ENCODE measurements at regions not wholly inside any gene's neighbourhood (a gene's known extent, or its start where the extent isn't known, plus 50 kb on each side); places are given as distances from the start of the nearest gene placed in this dataset.

DNA sequence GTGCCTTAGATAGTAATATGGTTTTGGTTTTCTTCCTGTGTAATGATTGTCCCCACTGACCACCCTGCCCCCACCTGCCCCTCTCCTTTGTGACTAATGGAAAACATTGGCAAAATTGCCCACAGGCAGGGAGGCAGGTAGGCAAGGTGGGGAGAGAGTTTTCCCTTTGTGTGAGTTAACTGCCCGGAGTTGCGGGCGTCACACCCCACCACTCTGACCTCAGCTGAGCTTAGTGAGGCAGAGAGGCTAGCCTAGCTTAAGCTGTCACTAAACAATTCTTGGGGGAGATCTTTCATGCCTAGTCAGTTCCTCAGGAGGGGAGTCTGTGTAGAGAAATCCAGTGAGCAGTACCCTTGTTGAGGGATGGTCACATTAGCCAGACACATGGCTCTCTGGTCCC, 245.3 kb downstream of the BCOR start:
- TF ChIP-seq, protein P1, sequence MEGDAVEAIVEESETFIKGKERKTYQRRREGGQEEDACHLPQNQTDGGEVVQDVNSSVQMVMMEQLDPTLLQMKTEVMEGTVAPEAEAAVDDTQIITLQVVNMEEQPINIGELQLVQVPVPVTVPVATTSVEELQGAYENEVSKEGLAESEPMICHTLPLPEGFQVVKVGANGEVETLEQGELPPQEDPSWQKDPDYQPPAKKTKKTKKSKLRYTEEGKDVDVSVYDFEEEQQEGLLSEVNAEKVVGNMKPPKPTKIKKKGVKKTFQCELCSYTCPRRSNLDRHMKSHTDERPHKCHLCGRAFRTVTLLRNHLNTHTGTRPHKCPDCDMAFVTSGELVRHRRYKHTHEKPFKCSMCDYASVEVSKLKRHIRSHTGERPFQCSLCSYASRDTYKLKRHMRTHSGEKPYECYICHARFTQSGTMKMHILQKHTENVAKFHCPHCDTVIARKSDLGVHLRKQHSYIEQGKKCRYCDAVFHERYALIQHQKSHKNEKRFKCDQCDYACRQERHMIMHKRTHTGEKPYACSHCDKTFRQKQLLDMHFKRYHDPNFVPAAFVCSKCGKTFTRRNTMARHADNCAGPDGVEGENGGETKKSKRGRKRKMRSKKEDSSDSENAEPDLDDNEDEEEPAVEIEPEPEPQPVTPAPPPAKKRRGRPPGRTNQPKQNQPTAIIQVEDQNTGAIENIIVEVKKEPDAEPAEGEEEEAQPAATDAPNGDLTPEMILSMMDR (IDR thresholded peaks at IDR 0.05) = no peak
- no peak for DNase-seq (ENCODE audit: low spot score)
- Histone ChIP-seq H3K4me3 (no peak overlapping the region), H3K27ac (no peak overlapping the region)

DNA sequence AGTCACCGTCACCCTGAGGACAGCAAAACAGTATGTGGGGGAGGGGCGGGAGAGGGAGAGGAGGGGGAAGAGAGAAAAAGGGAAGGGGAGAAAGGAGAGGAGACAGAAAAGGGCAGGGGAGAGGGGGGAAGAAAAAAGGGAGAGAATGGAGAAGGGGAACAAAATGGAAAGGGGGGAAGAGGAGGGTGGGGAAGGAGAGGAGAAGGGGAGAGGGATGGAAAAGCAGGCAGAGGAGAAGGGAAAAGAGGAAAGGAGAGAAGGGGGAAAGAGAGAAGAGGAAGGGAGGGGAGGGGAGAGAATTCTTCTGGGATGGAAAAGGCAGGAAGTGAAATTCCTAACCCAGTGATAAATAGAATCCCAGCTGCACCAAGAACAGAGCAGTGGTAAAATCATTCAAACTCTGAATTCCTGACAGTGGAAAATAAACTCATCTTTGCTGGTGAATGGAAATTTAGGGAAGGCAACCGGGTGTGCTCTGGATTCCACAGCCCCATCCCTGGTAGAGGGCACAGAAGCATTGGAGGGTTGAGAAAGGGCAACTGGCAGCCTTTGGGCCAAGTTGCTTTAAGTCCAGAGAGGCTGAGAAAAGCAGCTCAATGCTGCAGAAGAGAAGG, 244.2 kb downstream of the BCOR start:
- no peak overlapping the region for H3K4me3 ChIP-seq
- TF ChIP-seq, protein P1 (IDR thresholded peaks at IDR 0.05) = no peak
- H3K27ac ChIP-seq = no peak overlapping the region
- DNase-seq (ENCODE audit: low spot score) = no peak

DNA sequence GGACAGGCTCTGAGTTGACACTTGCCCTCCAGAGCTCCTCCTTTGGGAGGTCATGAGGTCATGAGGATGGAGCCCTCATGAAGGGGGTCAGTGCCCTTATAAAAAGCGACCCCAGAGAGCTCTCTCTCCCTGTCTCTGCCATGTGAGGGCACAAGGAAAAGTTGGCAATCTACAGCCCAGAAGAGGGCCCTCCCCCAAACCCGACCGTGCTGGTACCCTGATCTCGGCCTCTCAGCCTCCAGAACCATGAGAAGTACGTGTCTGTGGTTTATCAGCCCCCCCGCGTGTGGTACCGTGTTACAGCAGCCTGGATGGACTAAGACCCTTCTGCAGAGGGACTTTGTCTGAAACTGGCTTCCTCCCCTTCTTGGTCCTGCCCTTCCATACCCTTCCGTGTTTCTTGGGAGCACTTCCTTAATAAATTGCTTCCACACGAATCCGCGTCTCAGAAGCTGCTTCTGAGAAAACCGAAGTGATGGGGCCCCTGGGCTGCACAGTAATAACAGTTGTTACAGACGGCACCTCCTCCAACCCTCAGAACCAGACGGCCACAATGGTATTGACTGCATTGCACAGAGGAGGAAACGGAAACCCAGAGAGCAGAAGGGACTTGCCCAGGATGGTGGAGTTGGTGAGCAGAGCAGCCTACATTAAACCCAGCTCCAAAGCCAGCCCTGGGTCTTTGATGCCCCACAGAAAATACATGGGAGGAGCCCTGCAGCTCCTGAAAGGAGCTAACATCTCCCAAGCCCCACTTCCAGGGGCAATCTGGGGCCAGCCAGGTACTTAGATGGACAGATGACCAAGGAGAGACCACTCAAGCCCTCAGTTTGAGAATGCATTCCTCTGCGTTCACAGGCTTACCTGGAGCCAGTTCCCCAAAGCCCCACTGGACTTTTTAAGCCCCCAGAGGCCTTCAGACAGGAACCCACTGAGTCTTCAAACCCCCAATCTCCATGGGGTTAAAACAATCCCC, 242.7 kb downstream of the BCOR start:
- TF ChIP-seq, protein P1 (IDR thresholded peaks at IDR 0.05) = no peak
- Histone ChIP-seq H3K27ac (no peak overlapping the region), H3K4me3 (no peak overlapping the region)
- no peak for DNase-seq (ENCODE audit: low spot score)

- TF ChIP-seq, protein P1 (IDR thresholded peaks at IDR 0.05) = no peak
- Histone ChIP-seq H3K4me3 (no peak overlapping the region), H3K27ac (no peak overlapping the region)
- DNase-seq (ENCODE audit: low spot score) = no peak
Observed at GRCh38 chrX:39855748-39856129, 242.0 kb downstream of the BCOR start.

- no peak for DNase-seq (ENCODE audit: low spot score)
- H3K4me3 ChIP-seq = no peak overlapping the region
- H3K27ac ChIP-seq = no peak overlapping the region
- TF ChIP-seq, protein P1 (IDR thresholded peaks at IDR 0.05) = no peak
Observed at GRCh38 chrX:39856472-39857121, 241.2 kb downstream of the BCOR start.

DNA sequence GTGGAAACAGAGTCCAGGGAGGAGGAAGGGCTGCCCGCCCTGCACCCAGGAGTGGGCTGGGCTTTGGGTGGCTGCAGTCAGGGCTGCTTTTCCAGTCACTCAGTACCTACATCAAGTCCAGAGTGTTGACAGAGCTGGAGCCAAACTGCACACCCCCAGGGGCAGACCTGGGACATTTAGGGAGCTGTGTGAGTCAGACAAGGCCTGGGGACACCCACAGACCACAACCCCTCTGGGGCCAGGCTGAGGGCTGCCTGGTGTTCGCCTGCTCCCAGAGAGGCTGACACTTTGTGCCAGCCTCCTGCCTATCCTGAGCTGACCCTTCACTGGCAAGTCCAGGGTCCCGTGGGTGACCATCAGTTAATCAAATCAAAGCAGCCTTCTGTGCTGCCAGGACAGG, 240.0 kb downstream of the BCOR start:
- Histone ChIP-seq H3K4me3 (no peak overlapping the region), H3K27ac (no peak overlapping the region)
- no peak for DNase-seq (ENCODE audit: low spot score)
- TF ChIP-seq, protein P1 (IDR thresholded peaks at IDR 0.05) = no peak

Measured in coronary artery (tissue), 2 donors.